ENCODE measurements at regions not wholly inside any gene's neighbourhood (a gene's known extent, or its start where the extent isn't known, plus 50 kb on each side); places are given as distances from the start of the nearest gene placed in this dataset.

- DNase-seq (no peak), ATAC-seq (ENCODE audit: poor library complexity) (no peak)
- no peak overlapping the region for H3K4me3 Mint-ChIP-seq
- no peak overlapping the region for H3K27ac Mint-ChIP-seq
- TF ChIP-seq, protein P1, sequence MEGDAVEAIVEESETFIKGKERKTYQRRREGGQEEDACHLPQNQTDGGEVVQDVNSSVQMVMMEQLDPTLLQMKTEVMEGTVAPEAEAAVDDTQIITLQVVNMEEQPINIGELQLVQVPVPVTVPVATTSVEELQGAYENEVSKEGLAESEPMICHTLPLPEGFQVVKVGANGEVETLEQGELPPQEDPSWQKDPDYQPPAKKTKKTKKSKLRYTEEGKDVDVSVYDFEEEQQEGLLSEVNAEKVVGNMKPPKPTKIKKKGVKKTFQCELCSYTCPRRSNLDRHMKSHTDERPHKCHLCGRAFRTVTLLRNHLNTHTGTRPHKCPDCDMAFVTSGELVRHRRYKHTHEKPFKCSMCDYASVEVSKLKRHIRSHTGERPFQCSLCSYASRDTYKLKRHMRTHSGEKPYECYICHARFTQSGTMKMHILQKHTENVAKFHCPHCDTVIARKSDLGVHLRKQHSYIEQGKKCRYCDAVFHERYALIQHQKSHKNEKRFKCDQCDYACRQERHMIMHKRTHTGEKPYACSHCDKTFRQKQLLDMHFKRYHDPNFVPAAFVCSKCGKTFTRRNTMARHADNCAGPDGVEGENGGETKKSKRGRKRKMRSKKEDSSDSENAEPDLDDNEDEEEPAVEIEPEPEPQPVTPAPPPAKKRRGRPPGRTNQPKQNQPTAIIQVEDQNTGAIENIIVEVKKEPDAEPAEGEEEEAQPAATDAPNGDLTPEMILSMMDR (IDR thresholded peaks at IDR 0.05) = no peak
- Histone ChIP-seq H3K4me3 (ENCODE audit: low read length) (no peak overlapping the region), H3K9me3 (ENCODE audit: control insufficient read depth in 1 of 2, insufficient read depth in 1 of 2, low read length in 2 of 2) (no peaks in the 10 kb centered on the region), H3K27me3 (ENCODE audit: control insufficient read depth in 1 of 2, insufficient read depth in 2 of 2, low read length in 2 of 2) (no peaks in the 10 kb centered on the region), H3K27ac (ENCODE audit: low read depth in 1 of 2, low read length in 2 of 2) (no peak overlapping the region), H3K36me3 (ENCODE audit: insufficient read depth, low read length) (no peaks in the 10 kb centered on the region), H3K4me1 (ENCODE audit: insufficient read depth, low read length) (no peaks in the 10 kb centered on the region)
- H3K9me3 Mint-ChIP-seq = no peaks in the 10 kb centered on the region
- H3K36me3 Mint-ChIP-seq (ENCODE audit: low read depth) = no peaks in the 10 kb centered on the region
- ChIA-PET POLR2A (no interaction called here), CTCF (no interaction called here)
- peaks cover 5% of the 10 kb centered on the region for H3K27me3 Mint-ChIP-seq
- intact Hi-C loops (cut with DNase I, micrococcal nuclease) = no loop called here
- H3K4me1 Mint-ChIP-seq (ENCODE audit: low read depth) = no peaks in the 10 kb centered on the region
Measured at GRCh38 chr6:145313041-145313855, 422.1 kb downstream of the EPM2A start.

DNA sequence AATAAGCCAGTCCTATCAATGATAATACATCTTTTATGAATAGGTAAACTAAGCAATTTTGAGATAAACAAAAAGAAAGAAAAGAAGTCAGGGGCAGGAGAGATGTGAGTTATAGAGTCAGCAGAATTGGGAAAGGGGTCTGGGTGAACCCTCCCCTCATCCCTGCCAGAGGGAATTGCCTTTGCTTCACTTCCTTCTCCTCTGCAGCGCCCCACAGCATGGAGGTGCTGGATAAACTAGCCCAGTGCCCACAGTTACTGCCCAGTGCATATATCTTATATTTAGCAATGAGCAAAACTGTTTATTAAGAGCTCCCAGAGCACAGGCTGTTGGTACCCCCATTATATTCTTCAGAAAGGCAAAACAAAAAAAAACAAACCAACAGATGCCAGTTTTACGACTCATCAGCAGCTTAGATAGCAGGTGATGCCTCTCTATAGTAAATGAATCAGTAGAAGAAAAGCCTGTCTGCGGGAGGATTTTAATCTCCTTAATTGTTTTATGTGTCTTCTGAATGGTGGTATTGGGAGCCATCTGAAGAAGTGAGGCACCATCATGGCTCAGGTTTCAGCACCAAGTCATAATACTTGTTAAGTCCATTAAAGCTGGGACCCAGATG, 419.2 kb downstream of the EPM2A start:
- Histone ChIP-seq H3K4me3 (ENCODE audit: low read length) (no peak overlapping the region), H3K27me3 (ENCODE audit: control insufficient read depth in 1 of 2, insufficient read depth in 2 of 2, low read length in 2 of 2) (no peaks in the 10 kb centered on the region), H3K4me1 (ENCODE audit: insufficient read depth, low read length) (no peaks in the 10 kb centered on the region), H3K27ac (ENCODE audit: low read depth in 1 of 2, low read length in 2 of 2) (no peak overlapping the region), H3K9me3 (ENCODE audit: control insufficient read depth in 1 of 2, insufficient read depth in 1 of 2, low read length in 2 of 2) (no peaks in the 10 kb centered on the region), H3K36me3 (ENCODE audit: insufficient read depth, low read length) (no peaks in the 10 kb centered on the region)
- Mint-ChIP-seq H3K27ac (no peak overlapping the region), H3K36me3 (ENCODE audit: low read depth) (no peaks in the 10 kb centered on the region), H3K27me3 (peaks cover 13% of the 10 kb centered on the region), H3K4me3 (no peak overlapping the region), H3K9me3 (peaks cover 2% of the 10 kb centered on the region), H3K4me1 (ENCODE audit: low read depth) (no peaks in the 10 kb centered on the region)
- intact Hi-C loops (cut with DNase I, micrococcal nuclease) = no loop called here
- ChIA-PET POLR2A (no interaction called here), CTCF (no interaction called here)
- ATAC-seq (ENCODE audit: poor library complexity) (no peak), DNase-seq (no peak)
- TF ChIP-seq, protein P1 (IDR thresholded peaks at IDR 0.05) = no peak

DNA sequence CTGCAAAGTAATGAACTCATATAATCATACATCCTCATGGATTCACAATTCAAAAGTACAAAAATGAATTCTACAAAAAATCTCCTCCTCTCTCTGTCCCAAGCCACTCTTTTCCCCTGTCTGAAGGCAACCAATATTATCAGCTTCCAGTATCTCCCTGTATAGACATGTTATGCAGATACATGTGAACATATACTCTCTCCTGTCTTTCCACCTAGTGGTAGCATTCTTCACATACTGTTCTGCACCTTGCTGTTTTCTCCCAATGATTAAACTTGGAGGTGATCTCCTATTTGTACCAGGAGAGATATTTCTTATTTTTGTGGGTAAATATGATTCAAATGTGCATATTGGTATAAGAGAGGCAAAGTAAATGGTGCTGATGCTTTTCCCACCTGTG, 416.4 kb downstream of the EPM2A start:
- Histone ChIP-seq H3K36me3 (ENCODE audit: insufficient read depth, low read length) (no peaks in the 10 kb centered on the region), H3K27me3 (ENCODE audit: control insufficient read depth in 1 of 2, insufficient read depth in 2 of 2, low read length in 2 of 2) (no peaks in the 10 kb centered on the region), H3K4me1 (ENCODE audit: insufficient read depth, low read length) (no peaks in the 10 kb centered on the region), H3K27ac (ENCODE audit: low read depth in 1 of 2, low read length in 2 of 2) (no peak overlapping the region), H3K4me3 (ENCODE audit: low read length) (no peak overlapping the region), H3K9me3 (ENCODE audit: control insufficient read depth in 1 of 2, insufficient read depth in 1 of 2, low read length in 2 of 2) (no peaks in the 10 kb centered on the region)
- ATAC-seq (ENCODE audit: poor library complexity) (no peak), DNase-seq (no peak)
- H3K4me1 Mint-ChIP-seq (ENCODE audit: low read depth) = no peaks in the 10 kb centered on the region
- no peak overlapping the region for H3K27ac Mint-ChIP-seq
- H3K4me3 Mint-ChIP-seq = no peak overlapping the region
- H3K36me3 Mint-ChIP-seq (ENCODE audit: low read depth) = no peaks in the 10 kb centered on the region
- POLR2A ChIA-PET = no interaction called here
- TF ChIP-seq, protein P1 (IDR thresholded peaks at IDR 0.05) = no peak
- H3K27me3 Mint-ChIP-seq = peaks cover 13% of the 10 kb centered on the region
- CTCF ChIA-PET = interaction anchor here (1.5 kb wide), 1 partner anchor 9 kb away, joined by 3 read pairs; no protein-coding TSS in a partner anchor
- intact Hi-C loops (cut with DNase I, micrococcal nuclease) = no loop called here
- H3K9me3 Mint-ChIP-seq = peaks cover 2% of the 10 kb centered on the region

All from CD4-positive, alpha-beta T cell (primary cell).